GM12878 (cell line): ENCODE measurements at regions not wholly inside any gene's neighbourhood (a gene's known extent, or its start where the extent isn't known, plus 50 kb on each side); places are given as distances from the start of the nearest gene placed in this dataset.

Experiments used
- ATAC-seq: fragments of 200-7000 bp; cut with Tn5 transposase; 3 replicates; pipeline ENCODE4 v1.9.1; 2020; ENCODE audit warnings: mild to moderate bottlenecking, moderate library complexity
- BruUV-seq: library from RNA; stranded (reverse); fragments of 400-500 nt; replicated peaks from 2 replicates; lab custom pipeline; 2021; lab: Mats Ljungman, UMichigan
- CTCF ChIA-PET: fragments of 300-600 bp; sonication (Branson Sonifier 250); formaldehyde crosslinking; extraction: SDS; loops from one replicate; lab custom pipeline; 2021; ENCODE audit warnings: inconsistent platforms; lab: Yijun Ruan, JAX
- POLR2A ChIA-PET: fragments of 350-600 bp; formaldehyde crosslinking; extraction: SDS; loops from one replicate; lab custom pipeline; 2021; ENCODE audit warnings: inconsistent platforms; lab: Charles Lee
- RAD21 ChIA-PET: fragments of 300-600 bp; sonication (Branson Sonifier 250); formaldehyde crosslinking; loops from one replicate; lab custom pipeline; 2023; ENCODE audit warnings: antibody characterized with exemption; ENCODE audit not compliant: unreplicated experiment; lab: Charles Lee
- SMC1A ChIA-PET: fragments of 300-600 bp; sonication (Branson Sonifier 250); formaldehyde crosslinking; loops from one replicate; lab custom pipeline; 2023; ENCODE audit not compliant: unreplicated experiment, uncharacterized antibody; lab: Charles Lee
- DNase-seq: peaks from one replicate; pipeline ENCODE4 v3.0.0-alpha.2; 2011; ENCODE audit warnings: low read depth, low spot score
- FAIRE-seq: peaks from 3 replicates; lab custom pipeline; 2011; peaks lifted over from hg19 to GRCh38; lab: Jason Lieb, UNC
- H2AFZ ChIP-seq: 2 replicates; pipeline ENCODE4 v1.6.0; 2011; ENCODE audit warnings: low read depth, low read length, control low read depth; ENCODE audit not compliant: control insufficient read depth
- H3K27ac ChIP-seq: 2 replicates; pipeline ENCODE4 v1.5.1; 2011; ENCODE audit warnings: control low read depth; ENCODE audit not compliant: control insufficient read depth, insufficient read depth
- H3K27me3 ChIP-seq, 2 experiments: replicated peaks in 1 of 2; 2 replicates each; pipeline versions ENCODE4 v1.6.0 to v1.6.1; 2011; ENCODE audit warnings: low read length in 1 of 2; ENCODE audit not compliant: control insufficient read depth in 2 of 2, insufficient read depth in 2 of 2
- H3K36me3 ChIP-seq, 2 experiments: 2 replicates each; pipeline ENCODE4 v1.5.1; 2011; ENCODE audit warnings: low read length in 1 of 2; ENCODE audit not compliant: control insufficient read depth in 2 of 2, insufficient read depth in 2 of 2
- H3K4me1 ChIP-seq: 2 replicates; pipeline ENCODE4 v1.6.1; 2011; ENCODE audit warnings: mild to moderate bottlenecking, low read length, moderate library complexity, mixed read lengths; ENCODE audit not compliant: control insufficient read depth, insufficient read depth
- H3K4me2 ChIP-seq: 2 replicates; pipeline ENCODE4 v1.6.0; 2011; ENCODE audit warnings: control low read depth; ENCODE audit not compliant: control insufficient read depth, insufficient read depth
- H3K4me3 ChIP-seq: fragments of 200-600 bp; sonication (generic); 2 replicates; pipeline ENCODE4 v1.5.1; 2016
- H3K79me2 ChIP-seq: 2 replicates; pipeline ENCODE4 v1.6.0; 2011; ENCODE audit warnings: low read length; ENCODE audit not compliant: control insufficient read depth, insufficient read depth
- H3K9ac ChIP-seq: 2 replicates; pipeline ENCODE4 v1.8.0; 2011; ENCODE audit warnings: low read length, control low read depth, mixed read lengths; ENCODE audit not compliant: control insufficient read depth, insufficient read depth
- H3K9me3 ChIP-seq: replicated peaks from 3 replicates; pipeline ENCODE4 v1.5.1; 2011; ENCODE audit warnings: mild to moderate bottlenecking, low read length; ENCODE audit not compliant: control insufficient read depth, insufficient read depth
- H4K20me1 ChIP-seq: 2 replicates; pipeline ENCODE4 v1.6.0; 2011; ENCODE audit not compliant: control insufficient read depth, insufficient read depth
- BMI1 ChIP-seq: fragments of 450-650 bp; IDR thresholded peaks from 2 replicates; pipeline ENCODE4 v1.6.1; 2016; ENCODE audit warnings: mild to moderate bottlenecking, moderate library complexity, borderline replicate concordance
- GATAD2B ChIP-seq: fragments of 450-650 bp; conservative IDR thresholded peaks from 2 replicates; pipeline ENCODE4 v1.6.1; 2017; ENCODE audit warnings: low read depth, mild to moderate bottlenecking, moderate library complexity
- HDAC2 ChIP-seq: fragments of 200-600 bp; sonication (generic); IDR thresholded peaks from 2 replicates; pipeline ENCODE4 v1.6.1; 2017
- IRF3 ChIP-seq: fragments of 450-650 bp; IDR thresholded peaks from 2 replicates; pipeline ENCODE4 v1.6.1; 2014; ENCODE audit warnings: mild to moderate bottlenecking
- MXI1 ChIP-seq: fragments of 150-350 bp; IDR thresholded peaks from 2 replicates; pipeline ENCODE4 v1.6.1; 2011; ENCODE audit warnings: low read depth, mild to moderate bottlenecking, inconsistent platforms, low read length, improper control_type of control experiment
- MYB ChIP-seq: fragments of 150-350 bp; IDR thresholded peaks from 2 replicates; pipeline ENCODE4 v1.6.1; 2014; ENCODE audit warnings: mild to moderate bottlenecking, low read depth, low read length, borderline replicate concordance
- MYC ChIP-seq: IDR thresholded peaks from 2 replicates; pipeline ENCODE4 v1.6.1; 2011; ENCODE audit warnings: mild to moderate bottlenecking, low read length, moderate library complexity, inconsistent platforms; ENCODE audit not compliant: insufficient read depth, insufficient replicate concordance, insufficient read length, severe bottlenecking
- NBN ChIP-seq: fragments of 450-650 bp; IDR thresholded peaks from 2 replicates; pipeline ENCODE4 v1.6.1; 2016
- NRF1 ChIP-seq: conservative IDR thresholded peaks from 2 replicates; pipeline ENCODE4 v1.6.1; 2011; ENCODE audit warnings: mild to moderate bottlenecking, low read depth, low read length, improper control_type of control experiment
- PAX5 ChIP-seq: IDR thresholded peaks from 2 replicates; pipeline ENCODE4 v1.6.1; 2011; ENCODE audit warnings: low read depth, low read length, borderline replicate concordance
- SPI1 ChIP-seq: IDR thresholded peaks from 2 replicates; pipeline ENCODE4 v1.6.1; 2011; ENCODE audit warnings: low read depth, mild to moderate bottlenecking, low read length, moderate library complexity, borderline replicate concordance; ENCODE audit not compliant: insufficient read depth
- SUZ12 ChIP-seq: fragments of 200-600 bp; sonication (generic); IDR thresholded peaks from one replicate; pipeline ENCODE4 v1.6.1; 2018; ENCODE audit warnings: antibody characterized with exemption, mild to moderate bottlenecking; ENCODE audit not compliant: unreplicated experiment
- ZBTB11 ChIP-seq: fragments of 450-650 bp; formaldehyde crosslinking; IDR thresholded peaks from 2 replicates; pipeline ENCODE4 v1.5.0; 2022; ENCODE audit warnings: mild to moderate bottlenecking, missing genetic modification characterization
- ZNF384 ChIP-seq: IDR thresholded peaks from 2 replicates; pipeline ENCODE4 v1.6.1; 2012; ENCODE audit warnings: low read depth, mild to moderate bottlenecking, low read length, improper control_type of control experiment, borderline replicate concordance
- WGBS: methylation state at CpG from one replicate; pipeline ENCODE4 v1.1.6; 2016; ENCODE audit warnings: low lambda C conversion rate; ENCODE audit not compliant: insufficient replicate concordance, insufficient coverage; ENCODE audit errors: missing lambda C conversion rate; 5-methylcytosine and 5-hydroxymethylcytosine counted together
- in situ Hi-C: fragments of 300-500 bp; cut with MboI; formaldehyde crosslinking; loops from 9 replicates; pipeline ENCODE4 v1.14.3; 2018; ENCODE audit warnings: mixed read lengths
- intact Hi-C: fragments of 100-400 bp; cut with micrococcal nuclease; formaldehyde crosslinking; loops from one replicate; pipeline ENCODE4 v1.14.2; 2022; ENCODE audit not compliant: unreplicated experiment

- intact Hi-C loops (no loop called here), in situ Hi-C loops (no loop called here)
- Histone ChIP-seq H3K4me3 (no peak overlapping the region), H3K27ac (no peak overlapping the region), H2AFZ (no peak overlapping the region), H3K79me2 (no peaks in the 10 kb centered on the region), H3K4me1 (no peaks in the 10 kb centered on the region), H3K4me2 (no peak overlapping the region), H3K27me3 (no peaks in the 10 kb centered on the region), H3K36me3 (no peaks in the 10 kb centered on the region), H3K9ac (no peak overlapping the region), H3K9me3 (no peaks in the 10 kb centered on the region), H4K20me1 (no peaks in the 10 kb centered on the region)
- ChIA-PET RAD21 (no interaction called here), SMC1A (no interaction called here), CTCF (no interaction called here), POLR2A (no interaction called here)
- WGBS, result 46% methylated on average over 1 of the region's 1 CpG
- no peak for DNase-seq
- no peak for ATAC-seq
- no TSS peak for BruUV-seq
- TF ChIP-seq MXI1 (no peak), GATAD2B (no peak), PAX5 (no peak), SPI1 (no peak), ZNF384 (no peak), NRF1 (no peak), SUZ12 (no peak), BMI1 (no peak), HDAC2 (no peak), MYB (no peak), NBN (no peak), MYC (no peak), ZBTB11 (CRISPR knock-in tag) (no peak), IRF3 (no peak)
- FAIRE-seq, result no peak
These were observed 283.4 kb downstream of the PRELID2 start for GRCh38 chr5:145551714-145552113.
